Neural progenitor cell (in vitro differentiated cells): ENCODE measurements at regions not wholly inside any gene's neighbourhood (a gene's known extent, or its start where the extent isn't known, plus 50 kb on each side); places are given as distances from the start of the nearest gene placed in this dataset.

ENCODE experiments used
- DNase-seq: peaks from one replicate; pipeline ENCODE4 v3.0.0-alpha.2; 2016; ENCODE audit warnings: low spot score
- H2AFZ ChIP-seq: fragments of 200-600 bp; sonication (generic); replicated peaks from 2 replicates; pipeline ENCODE4 v1.6.1; 2016; ENCODE audit warnings: antibody characterized with exemption
- H3F3A ChIP-seq: fragments of 200-600 bp; sonication (generic); 2 replicates; pipeline ENCODE4 v1.6.1; 2016; ENCODE audit warnings: antibody characterized with exemption, low read depth
- H3K27ac ChIP-seq: fragments of 200-600 bp; sonication (generic); 2 replicates; pipeline ENCODE4 v1.5.1; 2016; ENCODE audit warnings: mild to moderate bottlenecking
- H3K27me3 ChIP-seq: fragments of 200-600 bp; sonication (generic); 2 replicates; pipeline ENCODE4 v1.6.1; 2016; ENCODE audit warnings: mild to moderate bottlenecking, moderate library complexity
- H3K36me3 ChIP-seq: fragments of 200-600 bp; sonication (generic); 2 replicates; pipeline ENCODE4 v1.5.1; 2016
- H3K4me1 ChIP-seq: fragments of 200-600 bp; sonication (generic); 2 replicates; pipeline ENCODE4 v1.6.1; 2016; ENCODE audit warnings: mixed run types
- H3K4me2 ChIP-seq: fragments of 200-600 bp; sonication (generic); 2 replicates; pipeline ENCODE4 v1.6.1; 2016
- H3K4me3 ChIP-seq: fragments of 200-600 bp; sonication (generic); 2 replicates; pipeline ENCODE4 v1.5.1; 2016
- H3K79me2 ChIP-seq: fragments of 200-600 bp; sonication (generic); 2 replicates; pipeline ENCODE4 v1.6.1; 2016; ENCODE audit warnings: low read depth
- H3K9ac ChIP-seq: fragments of 200-600 bp; sonication (generic); 2 replicates; pipeline ENCODE4 v1.6.1; 2016
- H3K9me3 ChIP-seq: fragments of 200-600 bp; sonication (generic); 2 replicates; pipeline ENCODE4 v1.5.1; 2016; ENCODE audit warnings: low read depth
- H4K20me1 ChIP-seq: fragments of 200-600 bp; sonication (generic); 2 replicates; pipeline ENCODE4 v1.6.1; 2016; ENCODE audit warnings: low read depth
- H3K27ac Mint-ChIP-seq: 3 replicates; pipeline ENCODE4 v1.8.0; 2021; ENCODE audit warnings: mixed read lengths
- H3K27me3 Mint-ChIP-seq: 2 replicates; pipeline ENCODE4 v1.8.0; 2022; ENCODE audit warnings: low read depth, mild to moderate bottlenecking, inconsistent platforms, moderate library complexity, mixed read lengths; ENCODE audit not compliant: insufficient read depth
- H3K36me3 Mint-ChIP-seq: 3 replicates; pipeline ENCODE4 v1.8.0; 2021; ENCODE audit warnings: mixed read lengths
- H3K4me1 Mint-ChIP-seq: 3 replicates; pipeline ENCODE4 v1.8.0; 2021; ENCODE audit warnings: mixed read lengths
- H3K4me3 Mint-ChIP-seq: 3 replicates; pipeline ENCODE4 v1.8.0; 2021; ENCODE audit warnings: mild to moderate bottlenecking, moderate library complexity, mixed read lengths
- H3K9me3 Mint-ChIP-seq: 3 replicates; pipeline ENCODE4 v1.8.0; 2020; ENCODE audit warnings: mixed read lengths
- EZH2 ChIP-seq: fragments of 200-600 bp; sonication (generic); IDR thresholded peaks from 2 replicates; pipeline ENCODE4 v1.6.1; 2017; ENCODE audit warnings: antibody characterized with exemption, mild to moderate bottlenecking, moderate library complexity
- EZH2phosphoT487 ChIP-seq: fragments of 200-600 bp; sonication (generic); IDR thresholded peaks from 2 replicates; pipeline ENCODE4 v1.6.1; 2017; ENCODE audit warnings: antibody characterized with exemption
- TF ChIP-seq, protein P1 (sequence below): fragments of 200-600 bp; sonication (generic); IDR thresholded peaks from 2 replicates; pipeline ENCODE4 v1.5.1; 2017; ENCODE audit warnings: antibody characterized with exemption, mild to moderate bottlenecking

DNA sequence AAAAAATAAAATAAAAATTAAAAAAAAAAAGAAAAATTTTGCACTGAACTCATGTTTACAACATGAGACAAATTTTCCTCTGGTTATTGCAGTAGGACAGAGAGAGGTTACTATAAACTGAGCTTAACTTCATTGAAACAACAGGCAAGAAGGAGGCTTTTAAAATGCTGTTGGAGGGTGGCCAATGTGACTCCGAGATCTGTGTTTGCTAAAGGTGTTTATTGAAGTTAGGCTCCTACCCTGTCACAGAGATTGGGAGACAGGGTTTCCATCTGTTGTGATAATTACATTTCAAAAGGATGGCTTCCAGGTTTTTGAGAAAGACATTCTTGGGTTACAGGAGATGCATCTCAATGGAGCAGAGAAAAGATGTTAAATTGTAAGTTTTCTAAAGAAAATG, 370.5 kb upstream of the HS3ST1 start:
- no peaks in the 10 kb centered on the region for H4K20me1 ChIP-seq
- peaks cover 4% of the 10 kb centered on the region for H3K27me3 ChIP-seq
- H3K36me3 ChIP-seq = no peaks in the 10 kb centered on the region
- Mint-ChIP-seq H3K9me3 (no peaks in the 10 kb centered on the region), H3K4me1 (no peaks in the 10 kb centered on the region), H3K4me3 (no peak overlapping the region), H3K27me3 (no peaks in the 10 kb centered on the region), H3K36me3 (no peaks in the 10 kb centered on the region), H3K27ac (no peak overlapping the region)
- no peak overlapping the region for H3K4me2 ChIP-seq
- no peak overlapping the region for H3K4me3 ChIP-seq
- H3K9ac ChIP-seq = no peak overlapping the region
- H3K4me1 ChIP-seq = no peaks in the 10 kb centered on the region
- TF ChIP-seq EZH2 = no peak
- TF ChIP-seq, protein P1, sequence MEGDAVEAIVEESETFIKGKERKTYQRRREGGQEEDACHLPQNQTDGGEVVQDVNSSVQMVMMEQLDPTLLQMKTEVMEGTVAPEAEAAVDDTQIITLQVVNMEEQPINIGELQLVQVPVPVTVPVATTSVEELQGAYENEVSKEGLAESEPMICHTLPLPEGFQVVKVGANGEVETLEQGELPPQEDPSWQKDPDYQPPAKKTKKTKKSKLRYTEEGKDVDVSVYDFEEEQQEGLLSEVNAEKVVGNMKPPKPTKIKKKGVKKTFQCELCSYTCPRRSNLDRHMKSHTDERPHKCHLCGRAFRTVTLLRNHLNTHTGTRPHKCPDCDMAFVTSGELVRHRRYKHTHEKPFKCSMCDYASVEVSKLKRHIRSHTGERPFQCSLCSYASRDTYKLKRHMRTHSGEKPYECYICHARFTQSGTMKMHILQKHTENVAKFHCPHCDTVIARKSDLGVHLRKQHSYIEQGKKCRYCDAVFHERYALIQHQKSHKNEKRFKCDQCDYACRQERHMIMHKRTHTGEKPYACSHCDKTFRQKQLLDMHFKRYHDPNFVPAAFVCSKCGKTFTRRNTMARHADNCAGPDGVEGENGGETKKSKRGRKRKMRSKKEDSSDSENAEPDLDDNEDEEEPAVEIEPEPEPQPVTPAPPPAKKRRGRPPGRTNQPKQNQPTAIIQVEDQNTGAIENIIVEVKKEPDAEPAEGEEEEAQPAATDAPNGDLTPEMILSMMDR = no peak
- H3F3A ChIP-seq = no peaks in the 10 kb centered on the region
- no peak for DNase-seq
- no peak overlapping the region for H2AFZ ChIP-seq
- H3K79me2 ChIP-seq = no peaks in the 10 kb centered on the region
- H3K9me3 ChIP-seq = no peaks in the 10 kb centered on the region
- no peak overlapping the region for H3K27ac ChIP-seq

DNA sequence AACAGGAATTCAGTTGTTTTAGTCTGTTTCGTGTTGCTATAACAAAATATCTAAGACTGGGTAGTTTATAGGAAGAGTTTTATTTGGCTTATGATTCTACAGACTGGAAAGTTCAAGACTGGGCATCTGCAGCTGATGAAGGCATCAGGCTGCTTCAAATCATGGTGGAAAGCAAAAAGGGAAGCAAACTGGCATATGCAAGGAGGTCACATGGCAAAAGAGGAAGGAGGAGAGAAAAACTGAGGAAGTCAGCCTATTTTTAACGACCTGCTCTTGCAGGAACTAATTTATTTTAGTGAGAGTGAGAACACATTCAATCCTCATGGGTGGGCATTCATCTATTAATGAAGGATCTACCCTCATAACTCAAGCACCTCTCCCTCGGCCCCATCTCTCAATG, 363.1 kb upstream of the HS3ST1 start:
- H3F3A ChIP-seq = no peaks in the 10 kb centered on the region
- Mint-ChIP-seq H3K36me3 (no peaks in the 10 kb centered on the region), H3K4me3 (no peak overlapping the region), H3K9me3 (peaks cover 4% of the 10 kb centered on the region), H3K27ac (no peak overlapping the region), H3K27me3 (no peaks in the 10 kb centered on the region), H3K4me1 (no peaks in the 10 kb centered on the region)
- TF ChIP-seq EZH2 = no peak
- TF ChIP-seq, protein P1 = no peak
- no peak for TF ChIP-seq EZH2phosphoT487
- no peaks in the 10 kb centered on the region for H4K20me1 ChIP-seq
- H2AFZ ChIP-seq = no peak overlapping the region
- DNase-seq = no peak
- no peaks in the 10 kb centered on the region for H3K79me2 ChIP-seq
- H3K9ac ChIP-seq = no peak overlapping the region
- H3K36me3 ChIP-seq = no peaks in the 10 kb centered on the region
- H3K27ac ChIP-seq = no peak overlapping the region
- no peak overlapping the region for H3K4me3 ChIP-seq
- no peaks in the 10 kb centered on the region for H3K4me1 ChIP-seq
- no peak overlapping the region for H3K4me2 ChIP-seq
- H3K27me3 ChIP-seq = no peaks in the 10 kb centered on the region
- no peaks in the 10 kb centered on the region for H3K9me3 ChIP-seq

DNA sequence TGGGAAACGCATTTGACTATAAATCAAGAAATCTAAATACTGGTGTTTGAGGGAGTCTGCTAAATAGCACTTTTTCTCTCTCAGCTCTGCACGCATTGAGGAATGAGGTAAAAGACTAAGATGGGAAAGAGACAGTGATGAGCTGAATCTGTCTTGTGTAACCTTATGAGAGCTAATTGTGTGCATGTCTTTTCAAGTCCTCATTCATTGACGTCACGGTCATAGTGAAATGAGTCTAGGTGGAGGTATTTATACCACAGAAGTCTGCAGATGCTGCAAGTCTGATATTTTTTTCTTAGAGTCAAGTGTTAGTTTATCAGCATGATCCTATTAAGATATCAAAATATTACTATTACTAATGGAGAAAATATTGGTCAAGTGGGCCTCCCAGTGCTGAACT, 361.5 kb upstream of the HS3ST1 start:
- TF ChIP-seq, protein P1 = no peak
- no peak for TF ChIP-seq EZH2phosphoT487
- TF ChIP-seq EZH2 = no peak
- Histone ChIP-seq H3K4me1 (no peaks in the 10 kb centered on the region), H3K9ac (no peak overlapping the region), H3K27me3 (no peaks in the 10 kb centered on the region), H3K4me2 (no peak overlapping the region), H3K27ac (no peak overlapping the region), H3K79me2 (no peaks in the 10 kb centered on the region), H3K9me3 (no peaks in the 10 kb centered on the region), H3K4me3 (no peak overlapping the region), H3K36me3 (no peaks in the 10 kb centered on the region), H2AFZ (no peak overlapping the region), H3F3A (no peaks in the 10 kb centered on the region), H4K20me1 (no peaks in the 10 kb centered on the region)
- DNase-seq = no peak
- no peaks in the 10 kb centered on the region for H3K36me3 Mint-ChIP-seq
- H3K4me3 Mint-ChIP-seq = no peak overlapping the region
- peaks cover 4% of the 10 kb centered on the region for H3K9me3 Mint-ChIP-seq
- no peaks in the 10 kb centered on the region for H3K27me3 Mint-ChIP-seq
- H3K27ac Mint-ChIP-seq = no peak overlapping the region
- H3K4me1 Mint-ChIP-seq = no peaks in the 10 kb centered on the region

DNA sequence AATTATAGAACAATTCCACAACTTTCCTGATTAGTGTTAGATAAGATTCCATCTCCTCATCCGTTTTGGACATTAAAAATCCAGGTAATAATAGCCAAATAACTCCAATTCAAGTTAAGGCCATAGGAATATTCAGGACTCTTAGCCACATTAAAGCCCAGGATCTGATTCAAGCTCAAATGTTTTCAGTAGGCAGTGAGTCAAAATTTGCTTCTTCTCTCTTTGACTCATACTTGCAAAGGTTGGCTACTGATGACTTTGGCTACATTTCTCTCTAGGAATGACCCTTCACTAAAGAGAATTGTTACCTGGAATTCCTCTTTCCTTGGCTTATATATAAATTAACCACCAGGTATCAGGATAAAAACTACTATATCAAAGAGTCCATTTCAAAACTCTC, 354.9 kb upstream of the HS3ST1 start:
- DNase-seq = no peak
- no peaks in the 10 kb centered on the region for H3F3A ChIP-seq
- no peaks in the 10 kb centered on the region for H3K4me1 ChIP-seq
- H3K27ac ChIP-seq = no peak overlapping the region
- H3K4me3 ChIP-seq = no peak overlapping the region
- H3K36me3 Mint-ChIP-seq = no peaks in the 10 kb centered on the region
- no peaks in the 10 kb centered on the region for H3K27me3 ChIP-seq
- H3K4me2 ChIP-seq = no peak overlapping the region
- no peaks in the 10 kb centered on the region for H4K20me1 ChIP-seq
- no peaks in the 10 kb centered on the region for H3K9me3 ChIP-seq
- no peak overlapping the region for H3K27ac Mint-ChIP-seq
- H3K9me3 Mint-ChIP-seq = no peaks in the 10 kb centered on the region
- no peaks in the 10 kb centered on the region for H3K4me1 Mint-ChIP-seq
- no peak overlapping the region for H2AFZ ChIP-seq
- H3K9ac ChIP-seq = no peak overlapping the region
- no peaks in the 10 kb centered on the region for H3K36me3 ChIP-seq
- TF ChIP-seq, protein P1 = no peak
- TF ChIP-seq EZH2phosphoT487 = no peak
- TF ChIP-seq EZH2 = no peak
- H3K4me3 Mint-ChIP-seq = no peak overlapping the region
- H3K79me2 ChIP-seq = no peaks in the 10 kb centered on the region
- no peaks in the 10 kb centered on the region for H3K27me3 Mint-ChIP-seq
